ENCODE measurements at regions not wholly inside any gene's neighbourhood (a gene's known extent, or its start where the extent isn't known, plus 50 kb on each side); places are given as distances from the start of the nearest gene placed in this dataset.

DNA sequence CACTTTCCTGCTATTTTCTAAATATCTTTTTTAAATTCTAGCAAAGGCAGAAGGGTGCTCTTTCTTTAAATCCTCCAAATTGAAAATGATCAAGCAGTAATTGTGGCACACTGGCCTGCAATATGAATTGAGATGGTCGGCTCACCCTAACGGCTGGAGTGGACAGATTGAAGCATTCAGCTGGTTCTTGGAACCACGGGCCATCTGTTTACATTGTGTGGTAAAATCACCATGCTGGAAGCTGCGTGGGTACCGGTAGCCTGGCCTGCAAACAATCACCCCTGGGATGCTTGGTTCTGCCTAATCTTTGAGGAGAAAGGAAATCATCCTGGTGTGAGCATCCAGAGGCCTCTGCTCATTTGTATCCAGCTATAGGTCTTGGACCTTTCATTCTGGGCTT lies 289.3 kb downstream of the ZNF608 start:
- TF ChIP-seq, protein P1, sequence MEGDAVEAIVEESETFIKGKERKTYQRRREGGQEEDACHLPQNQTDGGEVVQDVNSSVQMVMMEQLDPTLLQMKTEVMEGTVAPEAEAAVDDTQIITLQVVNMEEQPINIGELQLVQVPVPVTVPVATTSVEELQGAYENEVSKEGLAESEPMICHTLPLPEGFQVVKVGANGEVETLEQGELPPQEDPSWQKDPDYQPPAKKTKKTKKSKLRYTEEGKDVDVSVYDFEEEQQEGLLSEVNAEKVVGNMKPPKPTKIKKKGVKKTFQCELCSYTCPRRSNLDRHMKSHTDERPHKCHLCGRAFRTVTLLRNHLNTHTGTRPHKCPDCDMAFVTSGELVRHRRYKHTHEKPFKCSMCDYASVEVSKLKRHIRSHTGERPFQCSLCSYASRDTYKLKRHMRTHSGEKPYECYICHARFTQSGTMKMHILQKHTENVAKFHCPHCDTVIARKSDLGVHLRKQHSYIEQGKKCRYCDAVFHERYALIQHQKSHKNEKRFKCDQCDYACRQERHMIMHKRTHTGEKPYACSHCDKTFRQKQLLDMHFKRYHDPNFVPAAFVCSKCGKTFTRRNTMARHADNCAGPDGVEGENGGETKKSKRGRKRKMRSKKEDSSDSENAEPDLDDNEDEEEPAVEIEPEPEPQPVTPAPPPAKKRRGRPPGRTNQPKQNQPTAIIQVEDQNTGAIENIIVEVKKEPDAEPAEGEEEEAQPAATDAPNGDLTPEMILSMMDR (IDR thresholded peaks at IDR 0.05; ENCODE audit: control insufficient read depth, insufficient read depth, low read depth, low read length, missing control alignments), result no peak
- DNase-seq (ENCODE audit: low read depth), result no peak
- no peak overlapping the region for H3K4me3 ChIP-seq (ENCODE audit: control insufficient read depth, low read depth, low read length)

DNA sequence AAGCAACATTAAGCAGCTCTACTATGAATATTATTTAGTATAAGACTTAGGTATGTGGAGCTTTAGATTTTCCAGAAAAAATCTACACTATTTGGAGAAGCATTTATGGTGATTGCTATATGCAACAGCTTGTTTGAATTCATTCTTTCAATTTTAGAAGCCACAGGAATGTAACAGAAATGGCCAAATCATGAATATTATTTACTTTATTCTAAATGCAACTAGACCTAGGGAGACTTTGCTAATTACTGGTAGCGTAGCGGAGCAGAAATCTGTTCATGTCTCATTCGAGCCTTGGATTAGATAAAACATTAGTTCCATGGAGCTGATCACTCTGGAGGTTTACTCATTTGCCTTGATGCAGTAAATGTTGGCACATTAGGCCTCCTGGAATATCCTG lies 290.2 kb downstream of the ZNF608 start:
- H3K4me3 ChIP-seq (ENCODE audit: control insufficient read depth, low read depth, low read length), result no peak overlapping the region
- TF ChIP-seq, protein P1 (IDR thresholded peaks at IDR 0.05; ENCODE audit: control insufficient read depth, insufficient read depth, low read depth, low read length, missing control alignments), result no peak

DNA sequence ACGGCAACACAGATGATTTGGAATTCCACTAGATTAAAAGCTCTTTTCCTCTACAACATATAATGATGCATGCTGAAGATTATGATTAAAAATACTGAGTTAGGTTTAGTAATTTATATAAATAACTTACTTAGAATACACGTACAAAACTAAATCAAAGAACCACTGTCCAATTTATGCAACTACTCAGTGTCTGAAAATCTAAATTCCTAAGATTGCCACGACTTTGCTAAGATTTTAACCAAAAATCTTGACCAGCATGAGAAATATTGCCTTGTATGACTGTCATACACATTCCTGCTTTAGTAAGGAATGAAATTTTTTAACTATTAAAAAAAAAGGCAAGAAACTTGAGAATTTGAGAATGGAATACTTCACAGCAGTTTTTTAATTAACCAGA lies 292.4 kb downstream of the ZNF608 start:
- TF ChIP-seq, protein P1 (IDR thresholded peaks at IDR 0.05; ENCODE audit: control insufficient read depth, insufficient read depth, low read depth, low read length, missing control alignments), result no peak
- no peak overlapping the region for H3K4me3 ChIP-seq (ENCODE audit: control insufficient read depth, low read depth, low read length)
- no peak for DNase-seq (ENCODE audit: low read depth)

More for the DNA sequence above, 290.2 kb downstream of the ZNF608 start:
- DNase-seq (ENCODE audit: low read depth), result no peak

DNA sequence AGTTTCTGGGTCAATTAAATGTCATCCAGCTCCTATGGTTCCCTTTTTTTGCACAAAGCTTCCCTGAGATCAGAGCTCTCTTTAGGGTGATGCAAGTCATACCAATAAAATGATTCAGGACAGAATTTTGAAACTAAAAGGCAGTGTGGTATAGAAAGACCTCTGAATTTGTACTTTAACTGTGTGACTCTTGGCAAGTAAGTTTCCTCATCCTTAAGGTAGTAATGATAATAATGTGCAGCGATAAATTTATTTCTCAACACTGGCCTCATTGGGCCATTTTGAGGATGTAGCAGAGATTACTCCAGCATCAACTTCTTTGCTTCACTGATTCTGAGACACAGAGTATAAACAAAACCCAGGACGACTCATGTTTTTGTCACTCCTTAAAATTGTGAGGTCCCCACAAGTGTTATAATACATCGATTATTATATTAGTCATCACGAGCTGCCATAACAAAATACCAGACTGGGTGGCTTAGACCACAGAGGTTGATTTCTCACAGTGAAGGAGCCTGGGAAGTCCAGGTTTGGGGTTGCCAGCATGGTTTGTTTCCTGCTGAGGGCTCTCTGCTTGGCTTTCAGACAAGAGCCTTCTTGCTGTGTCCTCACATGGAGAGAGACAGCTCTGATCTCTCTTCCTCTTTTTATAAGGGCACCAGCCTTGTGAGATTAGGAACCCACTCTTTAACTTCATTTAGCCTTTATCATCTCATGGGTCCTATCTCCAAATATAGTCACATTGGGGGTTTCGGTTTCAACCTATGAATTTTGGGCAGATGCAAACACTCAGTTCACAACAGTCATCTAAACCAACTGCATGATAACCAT lies 293.0 kb downstream of the ZNF608 start:
- TF ChIP-seq, protein P1 (IDR thresholded peaks at IDR 0.05; ENCODE audit: control insufficient read depth, insufficient read depth, low read depth, low read length, missing control alignments), result no peak
- DNase-seq (ENCODE audit: low read depth), result peak; percentile 43
- no peak overlapping the region for H3K4me3 ChIP-seq (ENCODE audit: control insufficient read depth, low read depth, low read length)

DNA sequence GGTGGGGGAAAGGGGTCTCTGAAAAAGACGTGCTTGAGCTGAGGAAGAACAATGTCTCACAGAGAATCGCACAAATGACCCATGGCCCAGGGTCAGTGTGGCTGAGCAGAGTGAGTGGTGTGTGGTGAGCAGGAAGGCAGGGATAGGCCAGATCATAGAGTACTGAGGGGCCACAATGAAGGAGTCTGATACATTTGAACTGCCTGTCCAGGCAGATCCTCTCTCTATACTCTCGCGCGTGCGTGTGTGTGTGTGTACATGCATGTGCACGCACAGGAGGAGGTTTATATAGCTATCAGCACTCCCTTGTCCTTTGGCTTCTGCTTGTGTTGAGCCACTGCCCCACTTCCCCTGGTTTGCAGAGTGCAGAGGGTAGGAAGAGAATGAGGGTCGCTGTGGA lies 294.0 kb downstream of the ZNF608 start:
- H3K4me3 ChIP-seq (ENCODE audit: control insufficient read depth, low read depth, low read length), result no peak overlapping the region
- TF ChIP-seq, protein P1 (IDR thresholded peaks at IDR 0.05; ENCODE audit: control insufficient read depth, insufficient read depth, low read depth, low read length, missing control alignments), result no peak
- DNase-seq (ENCODE audit: low read depth), result no peak

DNA sequence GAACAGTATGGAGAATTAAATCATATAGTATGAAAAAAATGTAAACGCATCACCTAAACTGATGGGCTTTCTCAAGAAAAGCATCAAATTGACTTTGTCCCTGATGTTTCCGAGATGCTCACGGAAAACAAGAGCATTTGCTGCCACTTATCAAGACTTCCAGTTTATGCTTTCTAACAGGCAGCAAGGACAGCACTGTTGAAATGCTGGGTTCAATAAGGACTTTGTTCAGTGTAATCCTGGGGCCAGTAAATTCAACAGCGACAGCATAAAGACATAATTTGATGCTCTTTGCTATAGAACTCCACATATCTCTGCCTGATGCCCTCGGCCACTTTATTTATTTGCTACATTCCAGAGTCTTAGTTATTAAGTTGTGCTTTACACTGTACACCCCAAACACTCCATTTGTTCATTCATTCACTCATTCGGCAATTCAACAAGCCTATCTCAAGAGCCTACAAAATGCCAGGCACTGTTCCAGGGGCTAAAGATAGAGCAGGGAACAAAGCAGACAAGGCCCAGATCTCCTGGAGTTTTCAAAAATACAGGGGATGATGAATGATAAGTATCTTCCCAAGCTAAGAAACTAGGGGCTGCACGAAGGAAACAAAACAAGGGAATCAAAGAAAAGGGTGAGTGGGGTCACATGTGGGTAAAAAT lies 294.6 kb downstream of the ZNF608 start:
- TF ChIP-seq, protein P1 (IDR thresholded peaks at IDR 0.05; ENCODE audit: control insufficient read depth, insufficient read depth, low read depth, low read length, missing control alignments), result no peak
- H3K4me3 ChIP-seq (ENCODE audit: control insufficient read depth, low read depth, low read length), result no peak overlapping the region
- no peak for DNase-seq (ENCODE audit: low read depth)
